ENCODE measurements at regions not wholly inside any gene's neighbourhood (a gene's known extent, or its start where the extent isn't known, plus 50 kb on each side); places are given as distances from the start of the nearest gene placed in this dataset.

DNA sequence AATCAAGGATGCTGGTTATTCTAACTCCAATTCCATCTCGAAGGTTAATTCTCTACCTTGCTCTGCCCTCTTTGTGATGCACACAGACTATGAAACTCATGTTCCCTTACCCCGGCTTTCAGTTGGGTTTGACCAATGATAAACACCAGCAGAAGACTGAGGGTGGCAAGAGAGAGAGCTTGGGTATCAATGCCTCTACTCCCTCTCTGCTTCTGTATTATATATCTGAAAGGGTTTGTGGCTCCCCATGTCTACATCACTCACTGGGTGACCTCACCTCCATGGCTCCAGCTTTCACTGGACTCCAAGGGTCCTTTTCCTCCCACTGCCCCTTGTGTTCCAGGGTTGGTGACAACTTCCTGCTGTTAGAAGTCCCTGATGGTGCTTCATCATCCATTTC, 659.0 kb upstream of the TBX3 start:
- TF ChIP-seq POLR2A (IDR thresholded peaks at IDR 0.05; ENCODE audit: low read length) (no peak), GATA1 (IDR thresholded peaks at IDR 0.05; ENCODE audit: low read depth, low read length) (no peak)

All from erythroblast (primary cell).